ENCODE measurements at regions not wholly inside any gene's neighbourhood (a gene's known extent, or its start where the extent isn't known, plus 50 kb on each side); places are given as distances from the start of the nearest gene placed in this dataset.

- TF ChIP-seq MAX (IDR thresholded peaks at IDR 0.05; ENCODE audit: low read depth, low read length) (no peak), CTCF (IDR thresholded peaks at IDR 0.05; ENCODE audit: low read depth, low read length) (no peak), POLR2A (IDR thresholded peaks at IDR 0.05; ENCODE audit: extremely low read depth, insufficient read length) (no peak), MYC (IDR thresholded peaks at IDR 0.05; ENCODE audit: low read depth, low read length) (no peak)
Measured at GRCh38 chr3:178275793-178276192, 260.4 kb upstream of the KCNMB2 start.
